ENCODE measurements at regions not wholly inside any gene's neighbourhood (a gene's known extent, or its start where the extent isn't known, plus 50 kb on each side); places are given as distances from the start of the nearest gene placed in this dataset.
"Not testable (repeated sequence)": the region's sequence is repeated elsewhere in the genome, so short reads cannot be mapped to it uniquely, and the experiment has no call there.

DNA sequence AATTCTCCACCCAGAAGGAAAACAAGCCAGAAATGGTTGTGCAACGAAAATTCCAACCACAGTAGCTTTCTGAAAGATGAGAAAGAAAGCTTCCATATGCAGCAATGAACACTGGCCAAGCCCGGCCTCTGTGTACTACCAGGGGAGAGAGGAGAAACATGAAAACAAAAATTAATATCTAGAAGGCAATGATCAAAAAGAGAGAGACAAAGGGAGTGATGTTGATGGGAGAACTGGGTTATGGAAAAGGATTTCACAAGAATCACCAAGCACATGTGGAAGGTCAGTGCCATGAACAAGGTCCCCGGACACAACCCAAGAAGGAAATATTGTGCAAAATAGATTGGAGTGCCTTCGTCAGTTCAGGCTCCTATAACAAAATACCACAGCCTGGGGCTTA, 217.4 kb downstream of the NPIPA8 start:
- H3K4me1 ChIP-seq (ENCODE audit: control insufficient read depth in 2 of 2, insufficient read depth in 2 of 2, low read length in 2 of 2); H3K27me3 Mint-ChIP-seq; H3K4me2 ChIP-seq (replicated peaks; ENCODE audit: low read depth, low read length, poor library complexity, severe bottlenecking); H3K27ac ChIP-seq (ENCODE audit: low read length in 2 of 2); POLR2A ChIA-PET; H3K4me3 ChIP-seq (ENCODE audit: control extremely low read depth in 1 of 5, extremely low read depth in 1 of 5, insufficient read depth in 1 of 5, low read depth in 2 of 5, low read length in 4 of 5); H3K9me3 Mint-ChIP-seq (ENCODE audit: insufficient read depth); H3K79me2 ChIP-seq (ENCODE audit: control insufficient read depth, insufficient read depth, low read length); CTCF ChIA-PET; H3K27ac Mint-ChIP-seq; H3K4me3 Mint-ChIP-seq; ATAC-seq (ENCODE audit: low read depth); H3K36me3 ChIP-seq (replicated peaks in 1 of 2; ENCODE audit: control extremely low read depth in 1 of 2, control insufficient read depth in 1 of 2, extremely low read depth in 1 of 2, insufficient read depth in 2 of 2, low read length in 1 of 2); H4K20me1 ChIP-seq (ENCODE audit: control insufficient read depth, insufficient read depth, low read length, poor library complexity, severe bottlenecking); H2AFZ ChIP-seq (ENCODE audit: insufficient read depth, low read depth, low read length, poor library complexity, severe bottlenecking); H3K9ac ChIP-seq (ENCODE audit: low read length); H3K9me3 ChIP-seq (ENCODE audit: control extremely low read depth in 1 of 3, control insufficient read depth in 2 of 3, insufficient read depth in 1 of 3, low read length in 2 of 3); DNase-seq; H3K4me1 Mint-ChIP-seq; intact Hi-C loops (cut with micrococcal nuclease); H3K27me3 ChIP-seq (replicated peaks in 1 of 4; ENCODE audit: control extremely low read depth in 1 of 4, control insufficient read depth in 3 of 4, insufficient read depth in 4 of 4, low read length in 3 of 4): not testable (repeated sequence)
- whole genome bisulfite sequencing (ENCODE audit: insufficient coverage) = no CpG with 5 or more reads among the region's 4 CpGs

DNA sequence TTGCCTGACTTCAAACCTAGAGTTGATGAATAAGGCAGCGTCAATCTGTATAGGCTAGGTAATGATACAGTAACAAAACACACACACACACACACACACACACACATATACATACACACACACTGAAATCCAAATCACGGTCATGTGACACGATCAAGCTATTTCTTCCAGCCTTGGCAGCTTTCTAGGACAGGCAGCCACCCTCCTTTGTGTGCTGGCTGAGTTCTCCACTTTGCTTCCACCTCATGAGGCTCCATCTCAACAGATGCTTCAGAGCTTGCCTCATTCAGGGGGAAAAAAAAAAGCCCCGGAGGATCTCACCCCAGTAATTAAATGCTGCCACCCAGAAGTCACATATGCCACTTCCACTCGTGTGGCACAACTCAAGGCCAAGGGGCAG, 217.9 kb downstream of the NPIPA8 start:
- intact Hi-C loops (cut with micrococcal nuclease) = not testable (repeated sequence)

DNA sequence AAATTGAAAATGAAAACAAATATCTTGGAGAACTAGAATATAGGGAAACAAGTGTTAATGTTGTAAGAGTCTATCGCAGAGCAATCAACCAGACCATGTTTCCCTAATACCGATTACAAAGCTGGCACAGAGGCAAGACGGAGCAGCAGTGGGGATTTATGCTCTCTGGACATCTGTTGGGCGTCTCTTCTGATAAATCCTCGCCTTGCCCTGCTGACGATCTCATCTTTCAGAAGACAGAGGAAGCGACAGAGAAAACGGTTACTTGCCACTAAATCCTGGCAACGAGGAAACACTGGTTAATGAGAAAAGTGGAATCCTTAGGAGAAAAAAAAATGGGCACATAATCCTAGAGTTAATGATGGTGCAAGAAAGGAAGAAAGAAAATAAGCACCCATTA, 218.5 kb downstream of the NPIPA8 start:
- intact Hi-C loops (cut with micrococcal nuclease); H3K79me2 ChIP-seq (ENCODE audit: control insufficient read depth, insufficient read depth, low read length); H3K27me3 Mint-ChIP-seq; H4K20me1 ChIP-seq (ENCODE audit: control insufficient read depth, insufficient read depth, low read length, poor library complexity, severe bottlenecking); H3K36me3 ChIP-seq (replicated peaks in 1 of 2; ENCODE audit: control extremely low read depth in 1 of 2, control insufficient read depth in 1 of 2, extremely low read depth in 1 of 2, insufficient read depth in 2 of 2, low read length in 1 of 2); CTCF ChIA-PET; ATAC-seq (ENCODE audit: low read depth); H3K27me3 ChIP-seq (replicated peaks in 1 of 4; ENCODE audit: control extremely low read depth in 1 of 4, control insufficient read depth in 3 of 4, insufficient read depth in 4 of 4, low read length in 3 of 4); H3K4me3 ChIP-seq (ENCODE audit: control extremely low read depth in 1 of 5, extremely low read depth in 1 of 5, insufficient read depth in 1 of 5, low read depth in 2 of 5, low read length in 4 of 5); H3K4me1 Mint-ChIP-seq; H3K9me3 ChIP-seq (ENCODE audit: control extremely low read depth in 1 of 3, control insufficient read depth in 2 of 3, insufficient read depth in 1 of 3, low read length in 2 of 3); H3K27ac ChIP-seq (ENCODE audit: low read length in 2 of 2); H3K4me2 ChIP-seq (replicated peaks; ENCODE audit: low read depth, low read length, poor library complexity, severe bottlenecking); DNase-seq; H3K9ac ChIP-seq (ENCODE audit: low read length); H2AFZ ChIP-seq (ENCODE audit: insufficient read depth, low read depth, low read length, poor library complexity, severe bottlenecking); H3K27ac Mint-ChIP-seq; H3K9me3 Mint-ChIP-seq (ENCODE audit: insufficient read depth); POLR2A ChIA-PET; H3K4me1 ChIP-seq (ENCODE audit: control insufficient read depth in 2 of 2, insufficient read depth in 2 of 2, low read length in 2 of 2); H3K4me3 Mint-ChIP-seq: not testable (repeated sequence)
- WGBS (ENCODE audit: insufficient coverage) = 80% methylated on average over 1 of the region's 9 CpGs

More for the DNA sequence above, 217.9 kb downstream of the NPIPA8 start:
- H3K27me3 ChIP-seq (replicated peaks in 1 of 4; ENCODE audit: control extremely low read depth in 1 of 4, control insufficient read depth in 3 of 4, insufficient read depth in 4 of 4, low read length in 3 of 4); H3K4me3 Mint-ChIP-seq; DNase-seq; H3K4me3 ChIP-seq (ENCODE audit: control extremely low read depth in 1 of 5, extremely low read depth in 1 of 5, insufficient read depth in 1 of 5, low read depth in 2 of 5, low read length in 4 of 5); POLR2A ChIA-PET; H3K27me3 Mint-ChIP-seq; H3K4me1 ChIP-seq (ENCODE audit: control insufficient read depth in 2 of 2, insufficient read depth in 2 of 2, low read length in 2 of 2); CTCF ChIA-PET; H3K9me3 Mint-ChIP-seq (ENCODE audit: insufficient read depth); H3K36me3 ChIP-seq (replicated peaks in 1 of 2; ENCODE audit: control extremely low read depth in 1 of 2, control insufficient read depth in 1 of 2, extremely low read depth in 1 of 2, insufficient read depth in 2 of 2, low read length in 1 of 2); ATAC-seq (ENCODE audit: low read depth); H3K27ac Mint-ChIP-seq; H3K9me3 ChIP-seq (ENCODE audit: control extremely low read depth in 1 of 3, control insufficient read depth in 2 of 3, insufficient read depth in 1 of 3, low read length in 2 of 3); H3K9ac ChIP-seq (ENCODE audit: low read length); H3K4me2 ChIP-seq (replicated peaks; ENCODE audit: low read depth, low read length, poor library complexity, severe bottlenecking); H4K20me1 ChIP-seq (ENCODE audit: control insufficient read depth, insufficient read depth, low read length, poor library complexity, severe bottlenecking); H2AFZ ChIP-seq (ENCODE audit: insufficient read depth, low read depth, low read length, poor library complexity, severe bottlenecking); H3K27ac ChIP-seq (ENCODE audit: low read length in 2 of 2); H3K79me2 ChIP-seq (ENCODE audit: control insufficient read depth, insufficient read depth, low read length); H3K4me1 Mint-ChIP-seq: not testable (repeated sequence)
- 100% methylated on average over 1 of the region's 5 CpGs for WGBS (ENCODE audit: insufficient coverage)

DNA sequence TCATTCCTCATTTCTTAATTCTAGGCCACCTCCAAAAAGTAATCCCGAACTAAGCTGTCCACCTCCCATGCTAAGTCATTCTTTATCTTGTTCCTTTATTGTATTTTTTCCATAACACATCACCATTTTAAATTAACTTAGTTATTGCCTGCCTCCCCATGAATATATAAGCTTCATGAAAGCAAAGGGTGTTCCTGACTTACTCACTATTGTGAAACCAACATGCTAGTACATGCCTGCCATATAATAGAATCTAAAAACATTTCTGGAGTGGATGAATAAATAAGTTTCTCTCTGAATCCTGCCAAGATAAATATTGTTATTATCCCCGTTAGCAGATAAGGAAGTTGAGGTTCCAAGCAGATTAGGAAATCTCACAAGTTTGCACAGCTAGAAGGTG, 232.1 kb downstream of the NPIPA8 start:
- H3K4me1 ChIP-seq (ENCODE audit: control insufficient read depth in 2 of 2, insufficient read depth in 2 of 2, low read length in 2 of 2); H3K4me3 Mint-ChIP-seq; H4K20me1 ChIP-seq (ENCODE audit: control insufficient read depth, insufficient read depth, low read length, poor library complexity, severe bottlenecking); H3K79me2 ChIP-seq (ENCODE audit: control insufficient read depth, insufficient read depth, low read length); H3K4me2 ChIP-seq (replicated peaks; ENCODE audit: low read depth, low read length, poor library complexity, severe bottlenecking); H3K27me3 ChIP-seq (replicated peaks in 1 of 4; ENCODE audit: control extremely low read depth in 1 of 4, control insufficient read depth in 3 of 4, insufficient read depth in 4 of 4, low read length in 3 of 4); H3K9me3 ChIP-seq (ENCODE audit: control extremely low read depth in 1 of 3, control insufficient read depth in 2 of 3, insufficient read depth in 1 of 3, low read length in 2 of 3); H3K36me3 ChIP-seq (replicated peaks in 1 of 2; ENCODE audit: control extremely low read depth in 1 of 2, control insufficient read depth in 1 of 2, extremely low read depth in 1 of 2, insufficient read depth in 2 of 2, low read length in 1 of 2); ATAC-seq (ENCODE audit: low read depth); DNase-seq; intact Hi-C loops (cut with micrococcal nuclease); H3K9me3 Mint-ChIP-seq (ENCODE audit: insufficient read depth); H2AFZ ChIP-seq (ENCODE audit: insufficient read depth, low read depth, low read length, poor library complexity, severe bottlenecking); H3K27ac ChIP-seq (ENCODE audit: low read length in 2 of 2); CTCF ChIA-PET; H3K27ac Mint-ChIP-seq; POLR2A ChIA-PET; H3K4me3 ChIP-seq (ENCODE audit: control extremely low read depth in 1 of 5, extremely low read depth in 1 of 5, insufficient read depth in 1 of 5, low read depth in 2 of 5, low read length in 4 of 5); H3K9ac ChIP-seq (ENCODE audit: low read length); H3K4me1 Mint-ChIP-seq; H3K27me3 Mint-ChIP-seq: not testable (repeated sequence)
- no CpG with 5 or more reads among the region's 2 CpGs for WGBS (ENCODE audit: insufficient coverage)

Data from B cell (primary cell).